H4 (cell line): ENCODE measurements at regions not wholly inside any gene's neighbourhood (a gene's known extent, or its start where the extent isn't known, plus 50 kb on each side); places are given as distances from the start of the nearest gene placed in this dataset.

Source experiments
- DNase-seq: peaks from one replicate; pipeline ENCODE4 v3.0.0-alpha.2; 2015; ENCODE audit warnings: low spot score

DNA sequence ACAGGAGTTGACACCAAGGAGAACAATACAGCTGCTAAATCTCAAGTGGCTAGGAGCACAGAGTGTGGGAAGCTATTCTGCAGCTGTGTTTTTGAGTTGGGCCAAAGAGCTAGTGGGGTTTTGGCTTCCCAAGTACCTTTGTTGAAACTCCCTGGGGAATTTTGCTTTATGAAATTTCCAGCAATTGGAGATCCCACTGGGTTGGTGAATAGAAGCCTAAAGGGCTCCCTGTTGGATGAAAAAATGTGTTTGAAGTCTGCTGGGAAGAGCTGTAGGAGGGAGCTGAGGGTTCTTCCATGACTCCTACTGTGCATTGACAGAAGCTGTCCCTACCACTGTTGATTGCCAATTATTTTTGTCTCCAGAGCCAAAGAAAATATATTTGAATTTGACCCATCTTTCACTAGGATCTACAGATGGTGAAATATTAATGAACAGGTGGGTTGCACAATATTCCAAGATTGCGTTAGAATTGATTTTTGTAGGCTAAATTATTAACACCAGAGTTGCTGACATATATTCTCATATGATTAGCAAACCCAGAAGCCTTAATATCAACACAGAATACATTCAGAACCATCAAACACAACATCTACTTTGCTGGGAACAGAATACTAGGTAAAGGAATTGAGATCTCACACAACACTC lies 95.4 kb upstream of the CYP1B1 start:
- DNase-seq: no peak

DNA sequence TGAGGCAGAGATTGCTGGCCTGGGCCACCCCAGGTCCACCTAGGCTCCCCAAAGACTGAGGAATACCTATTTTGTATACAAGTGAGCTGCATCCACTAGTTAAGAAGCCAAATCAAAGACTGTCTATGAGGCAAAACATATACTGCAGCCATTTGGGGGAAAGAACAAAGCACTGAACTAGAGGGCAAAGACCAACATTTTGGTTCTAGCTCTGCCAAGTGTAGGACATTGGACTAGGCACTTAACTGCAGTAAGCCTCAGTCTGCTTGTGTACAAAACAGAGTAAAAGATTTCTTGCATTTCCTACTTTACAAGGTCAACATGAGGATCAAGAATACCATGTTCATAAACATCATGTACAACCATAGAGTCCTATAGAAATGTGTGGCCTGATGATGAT lies 94.8 kb upstream of the CYP1B1 start:
- DNase-seq: no peak

DNA sequence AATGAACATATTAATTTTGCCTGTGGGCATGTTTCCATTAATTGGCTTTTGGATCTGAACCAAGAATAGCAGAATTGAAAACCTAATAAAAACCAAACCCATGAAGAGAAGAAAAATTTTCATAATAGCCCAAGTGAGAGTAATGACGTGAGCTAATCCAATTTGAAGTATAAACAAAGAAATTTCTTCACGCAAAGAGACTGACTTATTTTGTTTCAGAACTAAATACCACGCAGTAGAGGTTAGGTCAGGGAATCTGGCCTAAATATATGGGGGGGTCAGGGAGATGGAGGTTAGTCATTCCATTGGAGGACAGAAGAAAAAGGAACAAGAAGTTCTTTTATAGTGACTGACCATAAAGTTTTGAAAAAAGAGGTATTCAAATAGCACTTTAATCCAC lies 94.1 kb upstream of the CYP1B1 start:
- no peak for DNase-seq

DNA sequence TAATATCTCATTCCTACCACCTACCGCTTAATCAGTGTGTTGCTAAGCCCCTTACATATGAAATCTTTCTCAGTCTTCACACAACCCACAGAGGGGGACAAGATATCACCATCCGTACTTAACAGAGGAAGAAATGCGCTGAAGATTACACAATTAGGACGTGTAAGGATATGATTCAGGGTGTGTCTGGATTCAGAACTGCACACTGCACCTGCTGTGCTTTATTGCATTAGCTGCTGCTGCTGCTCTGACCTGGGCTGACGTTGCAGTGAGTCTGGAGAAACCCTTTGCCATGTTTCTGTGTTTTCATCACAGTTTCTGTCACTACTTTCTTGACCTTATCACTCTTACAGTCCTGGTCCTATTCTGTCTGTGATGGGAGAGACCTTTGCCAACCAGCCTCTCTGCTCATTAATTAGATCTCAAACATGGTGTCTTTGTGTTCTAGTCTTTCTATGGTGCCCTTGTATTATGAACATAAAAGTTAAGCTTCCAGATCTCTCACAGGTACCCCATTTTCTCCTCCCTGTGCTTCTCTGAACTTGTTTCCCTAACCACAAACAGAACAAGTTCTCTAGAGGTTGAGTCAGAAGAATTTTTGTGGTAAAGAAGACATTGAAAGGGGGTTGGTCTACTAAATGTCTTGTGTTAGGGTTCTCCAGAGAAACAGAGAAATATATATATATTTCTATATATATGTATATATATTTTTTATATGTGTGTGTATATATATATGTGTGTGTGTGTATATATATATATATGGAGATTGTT lies 92.9 kb upstream of the CYP1B1 start:
- DNase-seq: no peak

DNA sequence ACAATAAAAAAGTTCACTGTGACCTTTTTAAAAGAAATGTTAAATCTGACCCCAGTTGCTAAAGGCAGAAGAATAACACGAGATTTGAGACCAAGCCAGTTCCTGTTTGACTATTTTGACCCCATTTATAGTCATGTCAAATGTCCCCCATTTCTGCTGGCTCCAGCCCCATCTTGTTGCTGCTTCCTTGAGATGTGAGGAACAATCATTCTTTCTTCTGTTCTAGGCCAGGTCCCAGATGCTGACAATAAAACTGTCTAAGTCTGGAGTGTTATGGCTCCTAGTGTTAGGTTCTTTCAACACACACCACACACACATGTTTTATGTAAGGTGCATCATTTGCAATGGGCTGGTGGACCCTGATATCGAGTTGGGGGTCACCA lies 92.0 kb upstream of the CYP1B1 start:
- DNase-seq: no peak

DNA sequence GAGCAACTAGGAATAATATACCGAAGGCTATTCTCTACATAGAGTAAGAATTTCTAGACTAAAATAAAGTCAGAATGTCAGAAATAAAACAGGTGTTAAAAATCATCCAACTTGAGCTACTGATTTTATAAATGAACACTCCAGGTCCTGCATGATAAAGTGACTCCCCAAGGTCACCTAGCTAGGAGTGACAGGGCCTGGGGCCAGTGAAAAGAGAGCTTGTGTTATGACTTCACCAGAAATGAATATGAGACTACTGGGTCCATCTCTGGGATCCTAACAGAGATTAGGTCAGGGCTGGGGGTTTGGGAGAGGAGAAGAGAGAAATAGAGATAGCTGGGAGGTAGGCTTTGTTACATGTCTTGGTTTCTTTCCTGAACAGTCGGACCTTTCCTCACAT lies 89.7 kb upstream of the CYP1B1 start:
- DNase-seq: no peak

DNA sequence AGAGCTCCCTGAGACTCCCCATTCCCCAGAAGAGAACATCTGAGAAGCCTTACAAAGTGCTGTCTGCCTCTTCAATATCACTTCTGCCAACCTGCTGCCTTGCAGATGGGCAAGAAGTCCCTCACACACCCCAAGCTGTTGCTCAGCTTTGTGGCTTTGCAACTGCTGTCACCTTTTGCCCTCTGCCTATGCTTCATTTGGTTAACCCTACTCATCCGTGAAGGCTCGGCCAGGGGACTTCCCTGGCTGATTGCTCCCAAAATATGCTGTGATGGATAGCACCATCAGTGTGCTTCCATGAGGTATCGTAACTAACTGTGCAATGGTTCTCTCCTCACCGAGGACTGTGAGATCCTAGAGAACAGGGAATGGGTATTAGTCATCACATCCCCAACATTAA lies 88.9 kb upstream of the CYP1B1 start:
- DNase-seq: no peak

DNA sequence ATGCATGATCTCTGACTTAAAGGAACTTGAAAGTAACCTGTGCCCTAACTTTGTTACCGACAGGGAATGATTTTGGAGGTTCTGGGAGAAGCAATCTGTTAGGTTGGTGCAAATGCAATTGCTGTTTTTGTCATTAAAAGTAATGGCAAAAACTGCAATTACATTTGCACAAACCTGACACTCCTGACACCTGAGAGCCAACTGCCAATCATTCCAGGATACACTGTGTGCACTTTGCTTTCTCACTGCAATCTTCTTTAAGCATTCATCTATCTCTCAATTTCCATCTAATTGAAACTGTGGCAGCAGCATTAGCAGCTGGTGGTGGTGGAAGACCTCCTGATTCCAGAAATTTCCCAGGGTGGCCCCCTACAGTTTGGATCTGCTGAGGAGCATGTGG lies 87.6 kb upstream of the CYP1B1 start:
- DNase-seq: no peak

DNA sequence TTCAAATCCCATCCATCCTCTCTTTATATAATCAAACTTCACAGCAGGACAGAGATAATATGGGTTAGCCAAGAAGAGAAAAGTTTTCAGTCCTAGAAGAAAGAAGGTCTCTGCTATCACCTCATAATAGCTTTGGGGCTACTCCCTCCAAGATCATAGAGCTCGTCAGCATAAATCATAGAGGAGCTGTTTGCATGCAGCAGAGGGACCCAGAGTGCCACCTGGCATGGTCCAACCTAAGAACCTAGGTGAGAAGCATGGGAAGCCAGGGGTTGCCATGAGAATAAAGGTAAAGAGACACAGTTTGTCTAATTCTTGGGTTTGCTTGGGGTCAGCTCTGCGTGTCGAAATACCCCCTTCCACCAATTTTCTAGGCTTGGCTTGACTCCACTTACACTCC lies 87.1 kb upstream of the CYP1B1 start:
- DNase-seq: no peak

DNA sequence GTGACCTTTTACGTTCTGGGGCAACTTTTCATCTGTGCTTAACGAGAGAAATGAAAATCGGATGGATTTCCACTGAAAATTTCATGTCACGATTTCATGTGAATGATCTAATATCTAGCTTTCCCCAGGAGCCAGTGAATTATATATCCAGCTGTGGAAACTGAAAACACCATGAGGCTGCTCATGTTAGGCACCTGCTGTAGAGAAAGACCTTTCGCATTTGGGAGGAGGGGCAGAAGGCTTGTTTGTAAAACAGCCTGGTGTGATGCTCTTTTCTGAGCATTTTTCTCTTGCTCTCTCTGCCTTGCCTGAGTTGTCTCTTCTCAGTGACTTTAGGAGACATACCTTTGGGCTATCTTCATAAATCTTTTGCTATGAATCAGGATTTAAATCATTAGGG lies 84.6 kb upstream of the CYP1B1 start:
- DNase-seq: no peak

DNA sequence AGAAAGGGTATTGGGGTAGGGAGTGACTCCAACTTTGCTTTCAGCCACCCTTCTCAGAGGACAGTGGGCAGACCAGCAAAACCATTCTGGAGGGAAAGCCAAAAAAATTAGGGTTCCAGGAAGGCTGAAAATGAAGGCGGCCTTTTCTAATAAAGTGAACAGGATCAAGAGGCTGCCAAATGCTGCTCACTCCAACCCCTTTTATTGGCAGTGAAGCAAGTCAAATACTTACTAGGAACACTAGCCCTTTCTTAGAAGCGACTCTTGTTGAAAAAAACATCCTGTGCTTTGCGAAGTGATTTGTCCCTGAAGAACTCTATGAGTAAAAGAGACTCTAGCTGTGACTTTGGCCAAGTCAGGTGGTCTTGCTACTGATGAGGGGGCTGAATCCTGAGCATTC lies 83.6 kb upstream of the CYP1B1 start:
- DNase-seq: no peak

DNA sequence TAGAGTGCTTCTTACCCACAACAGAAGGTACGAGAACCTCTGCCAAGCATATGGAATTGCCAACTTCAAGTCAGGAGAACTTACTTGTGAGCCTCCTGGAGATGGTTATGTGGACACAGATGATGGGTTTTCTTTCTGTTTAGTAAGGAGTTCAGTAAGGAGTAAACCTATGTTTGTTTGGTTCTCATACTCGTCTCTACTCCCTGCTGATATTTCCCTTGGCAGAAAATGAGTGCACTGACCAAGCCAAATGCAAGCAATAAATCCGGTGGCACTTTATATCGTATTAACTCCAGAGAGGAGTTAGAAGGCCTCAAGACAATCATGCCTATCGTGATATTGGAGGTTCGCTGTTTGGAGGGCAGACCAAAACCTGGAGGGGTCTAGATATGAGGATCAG lies 83.2 kb upstream of the CYP1B1 start:
- no peak for DNase-seq

DNA sequence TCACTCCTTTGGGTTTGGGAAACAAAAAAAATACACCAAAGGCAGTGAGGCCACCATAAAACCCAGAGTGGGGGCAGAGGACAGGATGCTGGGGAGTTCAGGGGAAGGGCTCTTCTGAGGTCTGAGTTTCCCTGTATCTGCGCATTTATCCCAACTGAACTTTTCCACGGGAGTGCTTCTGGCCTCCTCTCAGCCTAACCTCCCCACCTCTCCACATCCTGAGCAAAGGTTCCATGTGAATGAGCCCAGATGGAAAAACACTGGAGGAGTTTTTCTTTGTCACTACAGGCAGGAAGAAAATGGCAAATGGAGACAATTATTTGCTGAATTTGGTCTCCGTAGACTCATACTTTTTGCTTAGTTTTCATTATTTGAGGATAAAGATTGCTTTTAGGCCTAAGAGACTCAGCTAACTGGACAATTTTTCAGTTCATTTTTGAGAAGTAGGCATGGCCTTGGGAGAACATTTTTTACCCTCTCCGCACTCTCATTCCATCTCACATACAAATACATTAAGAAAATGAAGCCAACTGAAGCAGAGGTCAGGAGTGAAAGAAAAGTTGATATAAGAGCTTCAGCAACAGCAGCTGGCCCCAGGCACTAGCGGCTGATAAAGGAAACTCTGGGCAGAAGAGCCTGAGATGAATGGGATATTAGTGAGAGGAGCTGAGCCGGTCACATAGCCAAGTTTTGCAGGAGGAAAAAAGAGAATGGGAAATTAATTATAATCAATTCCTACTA lies 82.6 kb upstream of the CYP1B1 start:
- DNase-seq: no peak

DNA sequence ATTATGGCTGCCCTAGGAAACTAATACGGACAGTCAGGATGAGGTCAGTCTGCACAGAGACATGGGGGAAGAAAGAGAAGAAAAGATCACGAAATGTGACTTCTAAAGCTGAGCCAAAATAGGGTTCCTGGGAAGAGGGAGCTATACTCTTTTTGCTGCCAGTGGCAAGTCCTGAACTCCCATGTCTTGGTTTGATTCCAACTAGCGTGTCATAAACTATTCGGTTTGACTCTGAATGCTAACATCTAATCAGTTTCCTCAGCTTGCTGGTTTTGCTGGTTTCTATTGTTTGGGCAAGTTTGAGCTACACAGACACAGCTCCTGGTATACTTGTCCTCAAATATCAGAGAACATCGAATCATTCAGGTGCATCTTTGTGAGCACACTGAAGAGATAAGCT lies 80.5 kb upstream of the CYP1B1 start:
- DNase-seq: no peak

DNA sequence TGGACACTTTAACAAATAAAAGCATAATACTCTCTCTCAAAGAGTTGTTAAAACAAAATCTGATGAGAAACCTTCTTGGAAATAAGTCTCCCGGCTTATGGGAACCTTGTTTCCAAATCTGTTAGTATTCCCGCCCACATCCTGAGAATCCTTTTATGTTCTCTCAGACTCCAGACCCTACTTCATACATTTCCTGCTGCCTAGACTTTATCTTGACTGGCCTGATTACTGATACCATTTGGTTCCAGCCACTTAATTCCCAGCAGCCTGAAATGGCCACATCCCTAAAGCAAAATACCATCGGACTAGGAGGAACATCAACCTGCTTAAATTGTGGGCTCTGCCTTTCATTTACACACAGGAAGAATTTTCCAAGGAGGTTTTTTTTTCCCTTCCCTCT lies 79.1 kb upstream of the CYP1B1 start:
- no peak for DNase-seq

DNA sequence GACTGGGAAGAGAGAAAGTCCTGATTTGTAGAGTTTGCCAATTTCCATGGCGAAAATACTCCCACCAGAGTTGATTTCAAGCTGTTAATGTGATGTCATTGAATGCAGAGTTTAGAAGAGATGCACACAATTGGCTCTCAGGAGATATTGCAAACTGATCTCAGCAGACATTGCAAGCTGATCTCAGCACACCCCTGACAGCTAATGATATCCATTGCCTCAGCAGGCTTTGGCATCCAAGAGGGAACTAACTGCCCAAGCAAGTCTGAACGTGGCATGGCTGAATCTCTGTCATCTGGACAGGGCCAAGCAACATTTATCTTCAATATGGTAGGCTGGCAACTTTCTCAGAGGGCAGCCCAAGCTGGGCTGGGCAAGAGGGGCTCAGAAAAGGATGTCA lies 78.4 kb upstream of the CYP1B1 start:
- DNase-seq: no peak

DNA sequence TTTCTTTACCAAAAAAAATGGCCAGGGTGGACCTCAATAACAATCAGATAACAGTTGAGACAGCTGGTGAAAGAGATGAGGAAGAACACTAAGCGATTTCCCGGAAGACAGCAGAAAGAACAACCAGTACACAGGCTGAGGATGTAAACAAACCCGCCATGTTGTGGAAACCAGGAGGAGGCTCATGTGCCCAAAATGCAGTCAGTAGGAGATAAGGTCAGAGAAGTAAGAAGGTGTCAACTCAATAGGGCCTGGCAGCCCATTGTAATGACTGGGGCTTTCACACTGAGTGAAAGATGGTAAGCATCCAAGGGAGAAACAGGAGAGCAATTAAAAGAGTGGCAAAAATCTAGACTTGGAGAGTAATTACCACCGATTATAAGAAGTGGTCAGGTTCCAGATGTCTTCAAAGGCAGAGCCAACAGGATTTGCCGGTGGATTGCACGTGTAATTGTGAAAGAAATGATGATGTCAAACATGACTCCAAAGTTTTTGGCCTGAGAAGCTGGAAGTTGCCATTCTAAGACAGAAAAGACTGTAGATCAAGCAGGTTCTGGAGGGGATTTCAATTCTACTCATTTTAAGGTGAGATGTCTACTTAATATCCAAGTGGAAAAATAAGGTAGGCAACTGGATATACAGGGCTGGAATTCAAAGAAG lies 77.7 kb upstream of the CYP1B1 start:
- DNase-seq: no peak

DNA sequence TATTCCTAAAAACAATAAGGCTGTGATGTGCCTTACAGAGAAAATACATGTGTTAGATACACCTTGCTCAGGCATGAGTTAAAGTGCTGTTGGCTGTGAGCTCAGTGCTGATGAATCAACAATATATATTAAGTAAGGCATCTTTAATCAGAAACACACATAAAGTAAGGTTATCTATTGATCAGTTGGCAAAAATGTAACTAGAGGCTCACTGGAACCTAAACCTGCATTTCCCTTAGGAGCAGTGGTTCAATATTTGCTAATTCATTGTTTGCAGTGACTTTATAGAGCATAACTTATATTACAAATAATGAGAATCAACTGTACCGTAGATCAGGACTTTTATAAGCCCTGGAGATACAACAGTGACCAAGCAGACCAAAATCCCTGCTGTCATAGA lies 77.0 kb upstream of the CYP1B1 start:
- no peak for DNase-seq

DNA sequence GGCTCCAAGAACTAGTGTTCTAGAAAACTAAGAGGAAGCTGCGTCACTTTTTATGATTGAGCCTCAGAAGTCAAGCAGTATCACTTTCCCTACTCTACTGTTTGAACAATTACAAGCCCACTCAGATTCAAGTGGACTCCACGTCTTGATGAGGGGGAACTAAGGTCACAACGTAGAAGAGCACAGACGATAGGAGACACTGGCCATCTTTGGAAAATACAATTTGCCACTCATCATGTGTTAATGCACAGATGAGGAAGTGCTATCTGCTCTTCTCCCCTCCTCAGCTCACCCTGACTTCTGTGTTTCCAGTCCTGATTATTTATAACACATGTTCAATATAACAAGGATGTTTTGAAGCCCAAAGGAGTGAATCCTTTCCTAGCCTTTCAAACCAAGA lies 76.1 kb upstream of the CYP1B1 start:
- DNase-seq: no peak

DNA sequence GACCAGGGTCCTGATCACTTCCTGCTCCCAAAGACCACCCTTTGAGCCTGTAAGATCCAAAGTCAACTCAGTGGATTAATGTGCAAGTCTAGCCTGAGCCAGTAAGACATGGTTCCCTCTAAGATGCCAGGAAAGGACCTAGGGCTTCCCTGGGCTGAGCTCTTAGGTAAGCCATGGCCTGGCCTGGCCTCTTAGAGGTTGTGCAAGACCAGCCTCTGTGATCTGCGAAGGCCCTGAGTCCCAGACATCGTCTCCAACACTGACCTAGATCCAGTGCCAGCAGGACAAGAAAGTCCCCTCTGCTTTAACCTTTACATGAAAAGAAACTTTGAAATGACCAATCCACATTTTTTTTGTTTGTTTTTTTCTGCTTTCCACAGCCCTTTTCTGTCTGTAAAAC lies 73.6 kb upstream of the CYP1B1 start:
- DNase-seq: no peak

DNA sequence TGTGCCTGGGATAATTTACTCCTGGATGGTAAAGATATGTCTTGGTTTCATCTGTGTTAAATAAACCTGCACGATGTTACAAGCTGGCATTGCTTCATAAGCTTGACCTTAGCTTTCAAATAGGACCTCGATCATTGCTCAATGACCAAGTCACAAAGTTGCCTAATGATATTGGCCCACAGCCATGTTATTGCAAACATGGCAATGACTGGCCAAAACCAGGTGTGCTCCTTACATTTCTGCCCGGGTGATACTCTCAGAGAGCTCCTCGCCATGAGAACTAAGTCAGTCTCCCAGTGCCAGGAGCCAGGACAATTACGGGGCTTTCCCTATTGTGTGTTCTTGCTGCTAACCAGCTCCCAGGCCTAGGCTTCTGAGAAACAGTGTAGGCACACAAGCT lies 72.5 kb upstream of the CYP1B1 start:
- peak; percentile 23 for DNase-seq

DNA sequence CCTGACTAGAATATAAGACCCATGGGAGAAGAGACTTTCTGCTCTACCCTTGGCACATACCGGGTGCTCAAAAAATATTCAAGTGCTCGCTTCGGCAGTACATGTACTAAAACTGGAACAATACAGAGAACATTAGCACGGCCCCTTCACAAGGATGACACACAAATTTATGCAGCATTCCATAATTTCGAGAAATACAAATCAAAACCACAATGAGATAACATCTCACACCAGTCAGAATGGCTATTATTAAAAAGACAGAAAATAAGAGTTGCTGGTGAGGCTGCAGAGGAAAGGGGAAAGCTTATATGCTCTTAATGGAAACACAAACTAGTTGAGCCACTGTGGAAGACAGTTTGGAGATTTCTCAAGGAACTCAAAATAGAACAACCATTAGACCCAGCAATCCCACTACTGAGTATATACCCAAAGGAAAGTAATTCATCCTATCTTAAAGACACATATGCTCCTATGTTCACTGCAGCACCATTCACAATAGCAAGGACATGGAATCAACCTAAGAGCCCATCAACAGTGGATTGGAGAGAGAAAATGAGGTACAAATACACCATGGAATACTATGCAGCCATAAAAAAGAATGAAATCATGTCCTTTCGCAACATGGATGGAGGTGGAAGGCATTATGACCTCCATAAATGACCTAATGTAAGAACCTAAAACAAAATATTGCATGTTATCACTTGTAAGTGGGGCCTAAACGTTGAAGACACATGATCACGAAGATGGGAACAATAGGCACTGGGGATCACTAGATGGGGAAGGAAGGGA lies 71.6 kb upstream of the CYP1B1 start:
- no peak for DNase-seq
